GM12875 (cell line): ENCODE measurements at regions not wholly inside any gene's neighbourhood (a gene's known extent, or its start where the extent isn't known, plus 50 kb on each side); places are given as distances from the start of the nearest gene placed in this dataset.

ENCODE experiments used
- H3K4me3 ChIP-seq: one replicate; pipeline ENCODE4 v1.5.1; 2011; ENCODE audit warnings: low read depth, low read length, control low read depth
- TF ChIP-seq, protein P1 (sequence below): IDR thresholded peaks from 2 replicates; pipeline ENCODE4 v1.5.1; 2011; ENCODE audit warnings: low read depth, mild to moderate bottlenecking, control low read depth, inconsistent platforms, low read length, moderate library complexity, borderline replicate concordance; ENCODE audit not compliant: insufficient read depth

DNA sequence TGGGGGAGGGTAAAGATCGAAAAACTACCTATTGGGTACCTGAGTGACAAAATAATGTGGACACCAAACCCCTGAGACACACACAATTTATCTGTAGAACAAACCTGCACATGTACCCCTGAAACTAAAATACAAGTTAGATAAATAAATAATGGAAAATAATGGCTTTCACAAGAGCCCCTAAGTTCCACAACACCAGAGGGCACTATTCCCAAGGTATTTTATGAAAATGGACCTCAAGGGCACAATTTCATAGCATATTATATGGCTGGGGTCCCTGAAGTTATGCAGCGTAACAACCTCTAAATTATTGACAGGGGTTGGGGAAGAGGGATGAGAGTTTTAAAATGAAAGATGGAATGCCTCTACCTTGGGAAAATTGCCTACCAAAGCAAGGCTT, 81.3 kb upstream of the TMEM33 start:
- H3K4me3 ChIP-seq: no peak overlapping the region
- TF ChIP-seq, protein P1, sequence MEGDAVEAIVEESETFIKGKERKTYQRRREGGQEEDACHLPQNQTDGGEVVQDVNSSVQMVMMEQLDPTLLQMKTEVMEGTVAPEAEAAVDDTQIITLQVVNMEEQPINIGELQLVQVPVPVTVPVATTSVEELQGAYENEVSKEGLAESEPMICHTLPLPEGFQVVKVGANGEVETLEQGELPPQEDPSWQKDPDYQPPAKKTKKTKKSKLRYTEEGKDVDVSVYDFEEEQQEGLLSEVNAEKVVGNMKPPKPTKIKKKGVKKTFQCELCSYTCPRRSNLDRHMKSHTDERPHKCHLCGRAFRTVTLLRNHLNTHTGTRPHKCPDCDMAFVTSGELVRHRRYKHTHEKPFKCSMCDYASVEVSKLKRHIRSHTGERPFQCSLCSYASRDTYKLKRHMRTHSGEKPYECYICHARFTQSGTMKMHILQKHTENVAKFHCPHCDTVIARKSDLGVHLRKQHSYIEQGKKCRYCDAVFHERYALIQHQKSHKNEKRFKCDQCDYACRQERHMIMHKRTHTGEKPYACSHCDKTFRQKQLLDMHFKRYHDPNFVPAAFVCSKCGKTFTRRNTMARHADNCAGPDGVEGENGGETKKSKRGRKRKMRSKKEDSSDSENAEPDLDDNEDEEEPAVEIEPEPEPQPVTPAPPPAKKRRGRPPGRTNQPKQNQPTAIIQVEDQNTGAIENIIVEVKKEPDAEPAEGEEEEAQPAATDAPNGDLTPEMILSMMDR: no peak

DNA sequence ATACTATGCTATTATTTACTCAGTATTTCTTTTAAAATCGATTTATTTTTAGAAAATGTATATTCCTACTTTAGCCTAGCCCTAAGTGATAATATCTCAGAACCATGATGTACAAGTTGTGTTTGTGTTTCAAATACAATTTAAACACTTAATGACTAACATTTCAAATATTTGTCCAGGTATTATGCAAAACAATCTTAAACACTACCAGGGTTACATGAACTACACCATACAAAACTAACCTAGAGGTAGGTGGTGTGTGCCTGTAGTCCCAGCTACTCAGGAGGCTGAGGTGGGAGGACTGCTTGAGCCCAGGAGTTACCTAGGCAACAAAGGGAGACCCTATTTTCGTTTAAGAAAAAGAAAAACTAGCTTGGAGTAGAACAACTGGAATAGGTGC, 83.0 kb upstream of the TMEM33 start:
- H3K4me3 ChIP-seq: no peak overlapping the region
- TF ChIP-seq, protein P1: no peak

DNA sequence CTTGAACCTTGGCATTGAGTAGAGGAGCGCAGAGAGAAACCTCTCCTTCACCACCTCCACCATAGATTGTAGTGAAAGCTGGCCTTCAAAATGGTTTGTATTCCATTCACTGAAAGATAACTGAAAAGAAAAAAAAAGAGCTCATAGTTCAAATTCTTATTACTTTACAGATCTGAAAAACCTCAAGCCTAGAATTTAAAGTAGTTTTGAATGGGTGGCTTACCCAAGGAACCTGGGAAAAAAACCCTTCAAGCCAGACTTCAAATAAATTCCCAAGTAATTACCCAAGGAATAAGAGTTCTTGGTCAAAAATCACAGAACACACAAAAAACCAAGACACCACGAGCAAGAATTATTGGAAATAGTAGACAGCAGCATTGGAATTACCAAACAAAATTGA, 83.6 kb upstream of the TMEM33 start:
- no peak overlapping the region for H3K4me3 ChIP-seq
- TF ChIP-seq, protein P1: no peak

DNA sequence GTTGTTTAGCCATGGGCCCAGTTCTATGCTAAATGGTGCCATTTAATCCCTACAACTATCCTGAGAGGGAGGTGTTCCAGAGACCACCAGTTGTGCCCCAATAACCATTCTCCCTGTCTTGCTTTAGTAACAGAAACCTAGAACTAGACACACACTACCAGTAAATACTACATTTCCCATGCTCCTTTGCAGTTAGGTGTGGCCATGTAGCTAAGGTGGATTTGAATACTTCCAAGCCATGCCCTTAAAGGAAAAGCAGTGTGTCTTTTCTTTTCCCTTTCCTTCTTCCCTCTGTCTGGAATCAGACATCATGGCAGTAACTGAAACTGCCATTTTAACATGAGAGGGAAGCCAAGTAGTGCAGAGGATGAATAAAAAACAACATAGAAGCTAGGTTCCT, 90.9 kb upstream of the TMEM33 start:
- TF ChIP-seq, protein P1: no peak
- H3K4me3 ChIP-seq: no peak overlapping the region

DNA sequence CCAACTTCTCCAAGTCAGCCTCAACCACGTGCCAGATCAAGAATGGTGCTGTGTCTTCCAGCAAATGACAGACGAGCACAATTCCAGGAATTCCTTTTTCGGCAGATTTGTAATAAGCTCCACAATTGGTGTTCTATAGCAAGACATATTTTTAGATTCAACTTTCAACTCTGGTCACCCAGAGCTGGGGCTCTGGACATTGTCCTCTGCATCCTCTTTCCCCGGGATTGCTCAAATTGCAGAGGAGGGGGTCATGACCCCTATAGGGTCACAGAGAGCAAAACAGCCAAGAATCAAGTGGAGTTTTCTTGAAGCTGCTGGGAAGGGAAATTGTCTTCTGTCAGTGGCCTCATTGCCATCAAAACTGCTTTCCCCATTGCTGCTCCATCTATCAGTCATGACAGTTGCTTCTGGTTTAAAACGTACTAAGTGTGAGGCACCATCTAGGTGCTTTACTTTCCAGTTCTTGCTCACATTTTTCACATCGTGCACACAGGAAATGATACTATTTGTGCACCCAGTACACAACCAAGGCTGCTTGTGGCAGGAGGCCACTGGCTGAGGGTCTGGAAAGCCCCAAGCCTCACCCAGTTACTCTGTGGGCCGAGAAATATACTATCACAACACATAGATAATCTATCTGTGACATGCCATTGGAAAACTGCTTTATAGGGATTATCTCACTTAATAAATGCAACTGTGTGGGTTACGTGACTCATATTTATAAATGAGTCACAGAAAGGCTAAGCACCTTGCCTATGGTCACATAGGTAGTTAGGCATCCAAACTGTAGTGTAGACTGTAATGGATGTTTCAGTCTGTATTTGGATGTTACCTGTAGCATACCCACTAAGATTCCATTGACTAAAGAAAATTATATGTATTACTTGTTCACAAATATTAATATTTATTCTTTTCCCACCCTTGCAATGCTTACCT, 91.7 kb upstream of the PHOX2B start:
- TF ChIP-seq, protein P1: no peak

DNA sequence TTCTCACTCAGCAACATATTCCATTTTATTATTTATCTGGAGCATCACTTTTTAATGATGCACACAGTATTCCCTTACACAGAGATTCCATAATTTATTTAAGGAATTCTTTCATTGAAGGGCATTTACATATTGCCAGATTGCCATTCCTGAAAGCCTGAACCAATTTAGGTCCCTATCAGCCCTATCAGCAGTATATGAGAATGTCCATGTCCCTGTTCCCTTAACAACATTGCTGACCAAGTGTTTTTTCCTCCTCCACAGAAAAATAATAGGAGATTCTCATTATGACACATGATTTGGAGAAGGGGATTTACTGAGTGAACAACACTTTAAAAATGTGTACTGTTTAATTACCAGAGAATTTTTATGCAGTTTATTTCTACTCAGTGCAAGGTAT, 90.1 kb upstream of the PHOX2B start:
- TF ChIP-seq, protein P1: no peak
- H3K4me3 ChIP-seq: no peak overlapping the region

More for the DNA sequence above, 91.7 kb upstream of the PHOX2B start:
- no peak overlapping the region for H3K4me3 ChIP-seq
